SK-N-SH (cell line): ENCODE measurements at regions not wholly inside any gene's neighbourhood (a gene's known extent, or its start where the extent isn't known, plus 50 kb on each side); places are given as distances from the start of the nearest gene placed in this dataset.

Experiments used
- CTCF ChIP-seq: fragments of 200-600 bp; sonication (generic); IDR thresholded peaks from 2 replicates; pipeline ENCODE4 v1.6.1; 2017; ENCODE audit warnings: antibody characterized with exemption, mild to moderate bottlenecking, moderate library complexity
- EZH2phosphoT487 ChIP-seq: fragments of 200-600 bp; sonication (generic); IDR thresholded peaks from 2 replicates; pipeline ENCODE4 v1.6.1; 2017; ENCODE audit warnings: low read depth, mixed run types, mild to moderate bottlenecking, antibody characterized with exemption, moderate library complexity, borderline replicate concordance
- MAX ChIP-seq: IDR thresholded peaks from 2 replicates; pipeline ENCODE4 v1.4.0; 2012; ENCODE audit warnings: low read depth
- NRF1 ChIP-seq: IDR thresholded peaks from 2 replicates; pipeline ENCODE4 v1.6.1; 2012; ENCODE audit warnings: low read depth, mild to moderate bottlenecking, low read length
- POLR2AphosphoS5 ChIP-seq: IDR thresholded peaks from 2 replicates; pipeline ENCODE4 v1.6.1; 2012; ENCODE audit warnings: low read depth, low read length
- RAD21 ChIP-seq: IDR thresholded peaks from 2 replicates; pipeline ENCODE4 v1.6.1; 2012; ENCODE audit warnings: mild to moderate bottlenecking, low read length
- REST ChIP-seq: IDR thresholded peaks from 2 replicates; pipeline ENCODE4 v1.6.1; 2012; ENCODE audit warnings: mild to moderate bottlenecking, low read depth, low read length, moderate library complexity
- RFX5 ChIP-seq: IDR thresholded peaks from 2 replicates; pipeline ENCODE4 v1.6.1; 2012; ENCODE audit warnings: mild to moderate bottlenecking, improper control_type of control experiment, low read length
- SIN3A ChIP-seq: IDR thresholded peaks from 2 replicates; pipeline ENCODE4 v1.6.1; 2012; ENCODE audit warnings: low read depth, mild to moderate bottlenecking, low read length, moderate library complexity, borderline replicate concordance
- TAF1 ChIP-seq: IDR thresholded peaks from 2 replicates; pipeline ENCODE4 v1.6.1; 2012; ENCODE audit warnings: low read depth, mild to moderate bottlenecking, low read length, moderate library complexity, borderline replicate concordance
- USF1 ChIP-seq: IDR thresholded peaks from 2 replicates; pipeline ENCODE4 v1.4.0; 2012; ENCODE audit warnings: low read depth, borderline replicate concordance
- USF2 ChIP-seq: fragments of 150-350 bp; IDR thresholded peaks from 2 replicates; pipeline ENCODE4 v1.6.1; 2017; ENCODE audit warnings: antibody characterized with exemption, low read length, low read depth, borderline replicate concordance
- YY1 ChIP-seq: IDR thresholded peaks from 2 replicates; pipeline ENCODE4 v1.4.0; 2012; ENCODE audit warnings: low read depth, mild to moderate bottlenecking

GRCh38 chr18:28789502-28789901 is 612.6 kb upstream of the CDH2 start:
- TF ChIP-seq CTCF (no peak), MAX (no peak), USF2 (no peak), POLR2AphosphoS5 (no peak), TAF1 (no peak), REST (no peak), RAD21 (no peak), SIN3A (no peak), EZH2phosphoT487 (no peak), YY1 (no peak), USF1 (no peak), RFX5 (no peak), NRF1 (no peak)
